Gastrocnemius medialis (tissue), 4 donors: ENCODE measurements at regions not wholly inside any gene's neighbourhood (a gene's known extent, or its start where the extent isn't known, plus 50 kb on each side); places are given as distances from the start of the nearest gene placed in this dataset.

Experiments used
- ATAC-seq, 2 donors: fragments of 150-250 bp; one replicate each; pipeline ENCODE4 v1.9.1; 2016
- DNase-seq, 2 donors: peaks; one replicate each; pipeline ENCODE4 v3.0.0-alpha.2; 2019
- H3K27ac ChIP-seq, 4 donors: fragments of 200-600 bp; sonication (generic); 1 replicate in 1 of 4; 2 replicates in 3 of 4; pipeline ENCODE4 v1.5.1; 2016 to 2018; ENCODE audit warnings: mild to moderate bottlenecking in 2 of 4, moderate library complexity in 1 of 4
- H3K27me3 ChIP-seq, 3 donors: fragments of 200-600 bp; sonication (generic) in 2 of 3; 1 replicate in 1 of 3; 2 replicates in 2 of 3; pipeline versions ENCODE4 v1.5.1 to v1.6.0; 2016 to 2019; ENCODE audit warnings: mild to moderate bottlenecking in 1 of 3, moderate library complexity in 1 of 3
- H3K36me3 ChIP-seq, 2 donors: fragments of 200-600 bp; sonication (generic) in 1 of 2; one replicate each; pipeline ENCODE4 v1.5.1; 2017 to 2018
- H3K4me1 ChIP-seq, 2 donors: fragments of 200-600 bp; sonication (generic) in 1 of 2; one replicate each; pipeline ENCODE4 v1.5.1; 2016 to 2017; ENCODE audit warnings: mild to moderate bottlenecking in 2 of 2
- H3K4me3 ChIP-seq, 4 donors: fragments of 200-600 bp; sonication (generic) in 3 of 4; 1 replicate in 1 of 4; 2 replicates in 3 of 4; pipeline ENCODE4 v1.5.1; 2016 to 2019; ENCODE audit warnings: mild to moderate bottlenecking in 2 of 4
- H3K9me3 ChIP-seq, 3 donors: fragments of 200-600 bp; sonication (generic) in 2 of 3; 1 replicate in 1 of 3; 2 replicates in 2 of 3; pipeline ENCODE4 v1.5.1; 2016 to 2019
- CTCF ChIP-seq, 5 experiments: fragments of 450-650 bp in 3 of 5; fragments of 200-600 bp in 2 of 5; sonication (generic) in 2 of 5; IDR thresholded peaks in 4 of 5; conservative IDR thresholded peaks in 1 of 5; 1 replicate in 4 of 5; 2 replicates in 1 of 5; pipeline ENCODE4 v1.5.1; 2016 to 2019; ENCODE audit warnings: antibody characterized with exemption in 5 of 5, mild to moderate bottlenecking in 3 of 5, moderate library complexity in 3 of 5
- POLR2A ChIP-seq, 2 donors: fragments of 450-650 bp; IDR thresholded peaks; one replicate each; pipeline ENCODE4 v1.6.1; 2017; ENCODE audit warnings: antibody characterized with exemption in 2 of 2, mild to moderate bottlenecking in 2 of 2, moderate library complexity in 2 of 2
- in situ Hi-C, 4 donors: fragments of 200-750 bp; cut with MboI; loops; one replicate each; pipeline versions ENCODE4 v1.15.0 to v1.8.0; 2017; ENCODE audit warnings: low sequenced_read_pairs in 4 of 4
- intact Hi-C: fragments of 100-400 bp; cut with DNase I; formaldehyde crosslinking; loops from one replicate; pipeline ENCODE4 v1.15.1; 2023; ENCODE audit warnings: low total_unique reads

GRCh38 chr3:11903047-11903446, 56.4 kb upstream of the TAMM41 start:
- H3K36me3 ChIP-seq = no peaks in the 10 kb centered on the region
- no peak overlapping the region for H3K27ac ChIP-seq
- TF ChIP-seq CTCF (IDR thresholded peaks at IDR 0.05 in 4 of 5, conservative IDR thresholded peaks at IDR 0.05 in 1 of 5) (no peak), POLR2A (IDR thresholded peaks at IDR 0.05) (no peak)
- intact Hi-C loops (no loop called here), in situ Hi-C loops (no loop called here)
- ATAC-seq (no peak), DNase-seq (no peak)
- no peaks in the 10 kb centered on the region for H3K27me3 ChIP-seq
- no peaks in the 10 kb centered on the region for H3K9me3 ChIP-seq
- no peak overlapping the region for H3K4me3 ChIP-seq
- no peaks in the 10 kb centered on the region for H3K4me1 ChIP-seq

GRCh38 chr3:11903447-11903846, 56.8 kb upstream of the TAMM41 start:
- DNase-seq (no peak), ATAC-seq (no peak)
- Histone ChIP-seq H3K4me1 (no peaks in the 10 kb centered on the region), H3K4me3 (no peak overlapping the region), H3K27ac (no peak overlapping the region), H3K27me3 (no peaks in the 10 kb centered on the region), H3K9me3 (no peaks in the 10 kb centered on the region), H3K36me3 (no peaks in the 10 kb centered on the region)
- no peak for TF ChIP-seq POLR2A (IDR thresholded peaks at IDR 0.05)
- intact Hi-C loops (no loop called here), in situ Hi-C loops (no loop called here)

GRCh38 chr3:11904157-11904556, 57.5 kb upstream of the TAMM41 start:
- ATAC-seq = no peak
- intact Hi-C loops = no loop called here
- no peaks in the 10 kb centered on the region for H3K36me3 ChIP-seq
- no peaks in the 10 kb centered on the region for H3K9me3 ChIP-seq
- in situ Hi-C loops = no loop called here
- no peak for DNase-seq
- TF ChIP-seq CTCF (IDR thresholded peaks at IDR 0.05 in 4 of 5, conservative IDR thresholded peaks at IDR 0.05 in 1 of 5) = no peak
- no peak for TF ChIP-seq POLR2A (IDR thresholded peaks at IDR 0.05)
- no peak overlapping the region for H3K27ac ChIP-seq
- H3K4me3 ChIP-seq = no peak overlapping the region
- H3K27me3 ChIP-seq = no peaks in the 10 kb centered on the region
- no peaks in the 10 kb centered on the region for H3K4me1 ChIP-seq

- DNase-seq (no peak), ATAC-seq (no peak)
- intact Hi-C loops = no loop called here
- Histone ChIP-seq H3K4me3 (no peak overlapping the region), H3K36me3 (no peaks in the 10 kb centered on the region), H3K9me3 (no peaks in the 10 kb centered on the region), H3K27me3 (no peaks in the 10 kb centered on the region), H3K4me1 (no peaks in the 10 kb centered on the region), H3K27ac (no peak overlapping the region)
- in situ Hi-C loops = no loop called here
- TF ChIP-seq CTCF (IDR thresholded peaks at IDR 0.05 in 4 of 5, conservative IDR thresholded peaks at IDR 0.05 in 1 of 5) (no peak), POLR2A (IDR thresholded peaks at IDR 0.05) (no peak)
These were observed 59.7 kb upstream of the TAMM41 start for GRCh38 chr3:11906407-11906806.

GRCh38 chr3:11907667-11908660, 61.3 kb upstream of the TAMM41 start:
- no peak overlapping the region for H3K27ac ChIP-seq
- H3K4me3 ChIP-seq = no peak overlapping the region
- intact Hi-C loops (no loop called here), in situ Hi-C loops (no loop called here)
- DNase-seq = no peak
- TF ChIP-seq POLR2A (IDR thresholded peaks at IDR 0.05) = no peak
- no peak for TF ChIP-seq CTCF (IDR thresholded peaks at IDR 0.05 in 4 of 5, conservative IDR thresholded peaks at IDR 0.05 in 1 of 5)
- H3K9me3 ChIP-seq = no peaks in the 10 kb centered on the region
- no peaks in the 10 kb centered on the region for H3K4me1 ChIP-seq
- H3K27me3 ChIP-seq = no peaks in the 10 kb centered on the region
- H3K36me3 ChIP-seq = no peaks in the 10 kb centered on the region
- no peak for ATAC-seq
